ENCODE measurements at regions not wholly inside any gene's neighbourhood (a gene's known extent, or its start where the extent isn't known, plus 50 kb on each side); places are given as distances from the start of the nearest gene placed in this dataset.

- no peak for TF ChIP-seq CTCF (IDR thresholded peaks at IDR 0.05; ENCODE audit: low read depth, low read length)
- no peak for TF ChIP-seq POLR2A (IDR thresholded peaks at IDR 0.05; ENCODE audit: extremely low read depth, insufficient read length)
- no peak for TF ChIP-seq MAX (IDR thresholded peaks at IDR 0.05; ENCODE audit: low read depth, low read length)
- no peak for TF ChIP-seq MYC (IDR thresholded peaks at IDR 0.05; ENCODE audit: low read depth, low read length)
Measured at GRCh38 chr3:146851665-146852064, 246.5 kb upstream of the PLSCR5 start.
